Rectal smooth muscle tissue (tissue), 1 donor: ENCODE measurements at regions not wholly inside any gene's neighbourhood (a gene's known extent, or its start where the extent isn't known, plus 50 kb on each side); places are given as distances from the start of the nearest gene placed in this dataset.

Source experiments
- H3K27ac ChIP-seq: one replicate; pipeline ENCODE4 v1.7.0; 2013; ENCODE audit warnings: low read depth, low read length, inconsistent platforms
- H3K27me3 ChIP-seq: one replicate; pipeline ENCODE4 v1.7.0; 2013; ENCODE audit warnings: low read length; ENCODE audit not compliant: control insufficient read depth, insufficient read depth
- H3K36me3 ChIP-seq: one replicate; pipeline ENCODE4 v1.7.0; 2013; ENCODE audit warnings: low read length; ENCODE audit not compliant: control insufficient read depth, insufficient read depth
- H3K4me1 ChIP-seq: one replicate; pipeline ENCODE4 v1.7.0; 2013; ENCODE audit warnings: low read length; ENCODE audit not compliant: control insufficient read depth, insufficient read depth
- H3K4me3 ChIP-seq: one replicate; pipeline ENCODE4 v1.7.0; 2013; ENCODE audit warnings: low read length
- H3K9ac ChIP-seq: one replicate; pipeline ENCODE4 v1.7.0; 2013; ENCODE audit warnings: low read length

GRCh38 chr20:61061981-61062380, 190.1 kb upstream of the CDH4 start:
- Histone ChIP-seq H3K36me3 (no peaks in the 10 kb centered on the region), H3K4me1 (no peaks in the 10 kb centered on the region), H3K27me3 (no peaks in the 10 kb centered on the region), H3K9ac (no peak overlapping the region), H3K27ac (no peak overlapping the region), H3K4me3 (no peak overlapping the region)

DNA sequence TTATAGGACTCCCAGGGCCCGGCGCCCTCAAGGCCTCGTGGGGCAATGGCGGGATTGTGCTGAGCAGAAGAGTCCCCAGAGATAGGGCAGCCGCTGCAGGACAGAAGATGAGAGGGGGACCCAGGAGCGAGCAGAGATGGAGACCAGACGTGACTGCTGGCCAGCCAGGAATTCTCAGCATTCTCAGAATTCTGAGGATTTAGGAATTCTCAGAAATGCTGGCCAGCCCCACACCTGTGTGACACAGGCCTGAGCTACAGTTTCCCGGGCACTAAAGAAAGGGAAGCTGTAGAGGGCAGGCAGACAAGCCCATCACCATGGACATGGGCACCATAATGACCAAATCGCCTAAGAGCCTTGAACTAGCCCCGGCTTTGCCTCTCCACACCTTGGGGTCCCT, 186.2 kb upstream of the CDH4 start:
- Histone ChIP-seq H3K27me3 (no peaks in the 10 kb centered on the region), H3K4me1 (no peaks in the 10 kb centered on the region), H3K9ac (no peak overlapping the region), H3K36me3 (no peaks in the 10 kb centered on the region), H3K27ac (no peak overlapping the region), H3K4me3 (no peak overlapping the region)

DNA sequence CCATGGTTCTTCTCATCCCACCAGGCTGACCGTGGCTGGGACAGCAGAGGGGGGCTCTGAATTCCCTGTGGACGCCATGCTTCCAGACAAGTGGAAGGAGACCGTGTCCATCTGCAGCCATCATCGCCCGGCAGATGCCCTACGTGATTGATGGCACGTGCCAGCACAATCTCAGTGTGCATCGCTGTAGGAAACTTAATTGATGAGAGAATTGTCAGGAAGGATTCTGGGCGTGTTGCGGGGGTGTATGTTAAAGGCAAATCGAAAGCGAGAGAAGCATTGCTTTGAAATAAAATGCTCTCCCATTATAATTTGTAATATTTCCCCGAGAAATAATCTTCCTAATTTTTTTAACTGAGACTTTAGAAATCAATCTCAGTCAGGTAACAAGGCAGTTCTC, 185.5 kb upstream of the CDH4 start:
- H3K4me1 ChIP-seq: no peaks in the 10 kb centered on the region
- H3K36me3 ChIP-seq: no peaks in the 10 kb centered on the region
- H3K4me3 ChIP-seq: no peak overlapping the region
- no peak overlapping the region for H3K9ac ChIP-seq
- H3K27ac ChIP-seq: no peak overlapping the region
- H3K27me3 ChIP-seq: no peaks in the 10 kb centered on the region

DNA sequence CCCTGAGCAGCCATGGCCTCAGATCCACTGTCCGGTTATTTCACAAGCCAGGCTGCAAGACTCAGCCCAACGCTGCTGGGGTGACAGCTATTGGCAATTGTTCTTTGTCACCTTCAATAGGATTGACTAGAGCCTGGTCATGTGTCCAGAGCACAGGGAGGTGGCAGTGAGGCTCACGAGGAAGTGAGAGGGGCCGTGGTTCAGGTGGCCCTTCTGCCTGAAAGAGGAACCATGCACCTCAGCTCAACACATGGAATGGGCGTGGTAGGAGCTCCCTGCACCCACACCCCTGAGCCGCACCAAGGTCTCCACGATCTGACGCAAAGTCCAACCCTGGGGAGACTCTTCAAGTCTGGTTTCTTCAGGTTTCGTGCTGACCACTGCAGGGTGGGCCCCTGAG, 184.8 kb upstream of the CDH4 start:
- Histone ChIP-seq H3K27me3 (no peaks in the 10 kb centered on the region), H3K36me3 (no peaks in the 10 kb centered on the region), H3K9ac (no peak overlapping the region), H3K4me1 (no peaks in the 10 kb centered on the region), H3K27ac (no peak overlapping the region), H3K4me3 (no peak overlapping the region)

DNA sequence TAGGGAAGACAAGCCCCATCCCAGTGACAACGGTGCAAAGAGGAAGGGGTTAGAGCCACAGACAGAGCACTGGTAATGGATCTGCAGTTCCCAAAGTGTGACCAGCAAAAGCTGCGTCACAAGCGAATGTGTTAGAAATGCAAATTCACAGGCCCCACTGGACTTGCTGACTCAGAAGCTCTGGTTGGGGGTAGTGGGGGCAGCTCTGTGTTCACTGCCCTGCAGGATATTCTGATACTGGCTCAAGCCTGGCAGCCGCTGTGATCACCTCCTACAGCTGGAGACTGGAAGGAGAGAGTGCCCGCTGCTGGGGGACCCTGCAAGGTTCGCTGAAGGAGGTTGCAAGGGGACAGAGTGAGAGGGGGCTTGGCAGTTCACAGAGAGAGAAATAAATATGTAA, 179.7 kb upstream of the CDH4 start:
- H3K27ac ChIP-seq: no peak overlapping the region
- no peaks in the 10 kb centered on the region for H3K4me1 ChIP-seq
- no peaks in the 10 kb centered on the region for H3K27me3 ChIP-seq
- H3K36me3 ChIP-seq: no peaks in the 10 kb centered on the region
- no peak overlapping the region for H3K9ac ChIP-seq
- H3K4me3 ChIP-seq: no peak overlapping the region

DNA sequence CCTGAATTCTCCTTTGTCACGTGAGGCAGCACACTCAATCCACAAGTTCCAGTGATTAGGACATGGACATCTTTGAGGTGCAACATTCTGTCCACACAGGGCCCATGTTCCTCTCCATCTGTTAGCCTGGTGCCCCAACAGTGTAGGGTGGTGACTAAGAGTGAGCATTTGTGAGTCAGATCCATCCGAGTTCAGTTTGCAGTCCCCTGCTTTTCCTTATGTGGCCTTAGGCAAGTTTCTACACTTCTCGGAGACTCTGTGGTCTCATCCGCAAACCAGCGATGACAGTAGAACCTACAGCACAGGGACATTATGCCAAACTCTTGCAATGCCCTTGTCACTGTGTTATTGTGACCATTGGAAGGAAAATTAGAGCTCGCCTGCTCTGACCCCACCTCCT, 178.7 kb upstream of the CDH4 start:
- no peaks in the 10 kb centered on the region for H3K27me3 ChIP-seq
- no peaks in the 10 kb centered on the region for H3K36me3 ChIP-seq
- H3K4me1 ChIP-seq: no peaks in the 10 kb centered on the region
- H3K9ac ChIP-seq: no peak overlapping the region
- no peak overlapping the region for H3K27ac ChIP-seq
- no peak overlapping the region for H3K4me3 ChIP-seq

GRCh38 chr20:61082720-61083119, 169.3 kb upstream of the CDH4 start:
- H3K9ac ChIP-seq: no peak overlapping the region
- no peaks in the 10 kb centered on the region for H3K36me3 ChIP-seq
- no peak overlapping the region for H3K27ac ChIP-seq
- no peaks in the 10 kb centered on the region for H3K4me1 ChIP-seq
- H3K27me3 ChIP-seq: no peaks in the 10 kb centered on the region
- H3K4me3 ChIP-seq: no peak overlapping the region

GRCh38 chr20:61083431-61083830, 168.6 kb upstream of the CDH4 start:
- no peaks in the 10 kb centered on the region for H3K4me1 ChIP-seq
- H3K9ac ChIP-seq: no peak overlapping the region
- H3K4me3 ChIP-seq: no peak overlapping the region
- H3K36me3 ChIP-seq: no peaks in the 10 kb centered on the region
- H3K27me3 ChIP-seq: no peaks in the 10 kb centered on the region
- H3K27ac ChIP-seq: no peak overlapping the region

- Histone ChIP-seq H3K36me3 (no peaks in the 10 kb centered on the region), H3K27ac (no peak overlapping the region), H3K9ac (no peak overlapping the region), H3K4me3 (no peak overlapping the region), H3K27me3 (no peaks in the 10 kb centered on the region), H3K4me1 (no peaks in the 10 kb centered on the region)
Measured at GRCh38 chr20:61086031-61086430, 166.0 kb upstream of the CDH4 start.

- Histone ChIP-seq H3K36me3 (no peaks in the 10 kb centered on the region), H3K27me3 (no peaks in the 10 kb centered on the region), H3K4me3 (no peak overlapping the region), H3K4me1 (no peaks in the 10 kb centered on the region), H3K27ac (no peak overlapping the region), H3K9ac (no peak overlapping the region)
Measured at GRCh38 chr20:61090541-61090940, 161.5 kb upstream of the CDH4 start.

GRCh38 chr20:61092251-61092650, 159.8 kb upstream of the CDH4 start:
- Histone ChIP-seq H3K36me3 (no peaks in the 10 kb centered on the region), H3K9ac (no peak overlapping the region), H3K27ac (no peak overlapping the region), H3K4me3 (no peak overlapping the region), H3K27me3 (no peaks in the 10 kb centered on the region), H3K4me1 (no peaks in the 10 kb centered on the region)

DNA sequence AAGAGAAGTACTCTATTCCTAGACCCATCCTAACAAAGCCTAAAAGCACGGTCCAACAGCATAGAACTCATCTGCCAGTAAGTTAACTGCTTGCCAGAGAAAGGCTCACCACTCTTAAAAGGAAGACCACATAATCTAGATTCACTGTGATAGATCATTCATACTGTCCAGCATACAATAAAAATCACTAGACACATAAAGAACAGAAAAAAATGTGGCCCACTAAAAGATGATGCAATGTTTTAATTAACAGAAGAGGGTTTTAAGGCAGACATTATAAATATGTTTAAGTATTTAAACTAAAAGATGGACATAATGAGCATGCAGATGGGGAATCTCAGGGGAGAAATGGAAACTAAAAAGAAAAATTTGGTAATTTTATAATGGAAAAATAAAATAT, 157.5 kb upstream of the CDH4 start:
- H3K27ac ChIP-seq: no peak overlapping the region
- no peaks in the 10 kb centered on the region for H3K27me3 ChIP-seq
- no peak overlapping the region for H3K9ac ChIP-seq
- no peak overlapping the region for H3K4me3 ChIP-seq
- no peaks in the 10 kb centered on the region for H3K4me1 ChIP-seq
- no peaks in the 10 kb centered on the region for H3K36me3 ChIP-seq

GRCh38 chr20:61096463-61096862, 155.6 kb upstream of the CDH4 start:
- H3K4me3 ChIP-seq: no peak overlapping the region
- H3K27ac ChIP-seq: no peak overlapping the region
- H3K27me3 ChIP-seq: no peaks in the 10 kb centered on the region
- H3K36me3 ChIP-seq: no peaks in the 10 kb centered on the region
- H3K4me1 ChIP-seq: no peaks in the 10 kb centered on the region
- H3K9ac ChIP-seq: no peak overlapping the region

DNA sequence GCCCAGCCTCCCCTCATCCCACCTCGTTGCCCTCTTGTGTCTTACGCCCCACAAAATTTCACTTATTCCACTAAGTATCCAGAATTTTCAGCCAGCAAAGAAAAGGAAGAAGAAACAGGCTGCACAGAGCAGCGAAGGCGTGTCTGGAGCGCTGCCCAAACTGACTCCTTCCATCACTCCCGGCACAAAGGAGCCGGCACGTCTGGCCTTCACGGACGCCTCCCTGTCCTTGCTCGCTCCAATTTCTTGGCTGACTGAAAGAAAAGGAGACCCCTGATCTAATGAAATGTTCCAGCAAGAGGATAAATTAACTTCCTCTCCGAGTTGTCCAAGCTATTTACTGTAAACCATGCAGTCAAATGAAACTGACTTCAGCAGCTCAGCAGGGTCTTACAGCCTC, 152.3 kb upstream of the CDH4 start:
- Histone ChIP-seq H3K9ac (no peak overlapping the region), H3K4me3 (no peak overlapping the region), H3K27ac (no peak overlapping the region), H3K27me3 (no peaks in the 10 kb centered on the region), H3K4me1 (no peaks in the 10 kb centered on the region), H3K36me3 (no peaks in the 10 kb centered on the region)
